ENCODE measurements at regions not wholly inside any gene's neighbourhood (a gene's known extent, or its start where the extent isn't known, plus 50 kb on each side); places are given as distances from the start of the nearest gene placed in this dataset.
A peak's percentile ranks its signal among the peaks of the same experiment; 100 is the strongest.

DNA sequence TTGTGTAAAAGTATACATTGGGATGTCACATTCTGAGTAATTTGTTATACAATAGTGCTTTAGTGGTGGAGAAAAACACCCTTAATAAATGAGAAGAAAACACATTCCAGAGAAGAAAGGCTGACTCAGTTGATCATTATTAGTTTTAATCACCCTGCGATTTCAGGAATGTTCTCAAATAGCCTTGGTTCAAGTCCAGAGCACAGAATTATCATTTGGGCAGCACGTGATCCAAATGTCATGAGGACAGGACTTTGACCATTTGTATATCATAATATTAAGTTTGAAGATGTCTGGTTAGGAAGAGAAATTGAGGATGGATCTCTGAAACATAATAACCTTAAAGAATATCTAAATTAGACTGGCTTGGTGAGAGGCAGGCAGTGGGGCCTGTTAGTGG lies 1434.3 kb upstream of the TENM3 start:
- DNase-seq = no peak

DNA sequence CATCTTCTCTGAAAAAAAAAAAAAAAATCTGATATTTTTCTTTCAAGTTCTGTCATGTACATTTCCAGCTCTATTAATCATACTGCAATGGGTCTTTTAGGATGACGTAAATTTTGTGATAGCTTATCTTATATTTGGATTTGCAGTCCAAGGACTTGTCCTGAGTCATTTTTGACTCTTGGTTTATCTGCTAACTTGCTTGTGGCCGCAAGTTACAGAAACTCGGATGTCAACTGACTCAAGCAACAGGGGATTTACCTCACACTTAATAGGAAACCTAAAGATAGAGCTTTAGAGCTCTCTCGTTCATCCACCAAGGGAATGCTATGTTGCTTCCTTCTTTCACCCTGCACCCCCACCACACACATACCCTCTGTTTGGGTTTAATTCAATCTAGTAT lies 1433.8 kb upstream of the TENM3 start:
- DNase-seq = no peak

GRCh38 chr4:180810581-180810980 lies 1432.6 kb upstream of the TENM3 start:
- no peak for DNase-seq

GRCh38 chr4:180811556-180811955 lies 1431.6 kb upstream of the TENM3 start:
- DNase-seq = no peak

DNA sequence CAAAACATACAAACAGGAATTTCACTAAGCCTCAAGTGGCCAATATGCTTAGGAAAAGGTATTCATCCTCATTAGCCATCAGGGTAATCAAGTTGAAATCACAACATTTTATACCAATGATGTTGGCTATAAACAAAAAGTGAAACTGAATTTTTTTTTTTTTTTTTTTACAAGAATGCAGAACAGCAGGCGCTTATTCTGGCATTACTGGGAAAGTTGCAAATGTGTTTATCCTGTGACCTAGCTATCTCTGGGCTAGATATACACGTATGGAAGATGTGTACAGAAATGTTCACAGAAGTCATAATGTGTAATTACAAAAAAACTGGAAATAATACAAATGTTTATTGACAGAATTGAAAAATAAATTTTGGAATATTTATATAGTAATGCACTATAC lies 1430.4 kb upstream of the TENM3 start:
- no peak for DNase-seq

DNA sequence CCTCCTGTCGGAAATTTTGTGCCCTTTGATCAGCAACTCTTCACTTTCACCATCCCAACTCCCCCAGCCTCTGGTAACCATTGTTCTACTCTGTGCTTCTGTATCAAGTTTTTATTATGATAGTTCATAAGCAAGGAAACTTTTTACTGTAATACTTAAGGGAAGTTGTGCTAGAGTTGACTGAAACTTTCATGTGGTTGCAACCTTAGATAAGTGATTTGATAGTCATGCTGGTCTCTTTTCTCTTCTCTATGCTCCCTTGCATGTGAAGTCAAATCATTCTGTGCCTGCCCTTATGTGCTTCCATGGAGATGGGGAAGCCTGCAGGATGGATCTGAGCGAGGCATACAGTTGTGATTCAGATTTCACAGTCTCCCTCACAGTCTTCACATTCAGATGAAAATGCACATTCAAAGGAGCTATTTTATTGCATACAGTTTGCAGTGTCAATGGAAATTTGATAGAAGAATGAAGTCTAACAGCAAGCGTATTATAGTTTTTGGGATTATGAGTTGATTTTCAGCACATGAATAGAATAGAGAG lies 1428.3 kb upstream of the TENM3 start:
- no peak for DNase-seq

- no peak for DNase-seq
Observed at GRCh38 chr4:180817529-180817928, 1425.7 kb upstream of the TENM3 start.

DNA sequence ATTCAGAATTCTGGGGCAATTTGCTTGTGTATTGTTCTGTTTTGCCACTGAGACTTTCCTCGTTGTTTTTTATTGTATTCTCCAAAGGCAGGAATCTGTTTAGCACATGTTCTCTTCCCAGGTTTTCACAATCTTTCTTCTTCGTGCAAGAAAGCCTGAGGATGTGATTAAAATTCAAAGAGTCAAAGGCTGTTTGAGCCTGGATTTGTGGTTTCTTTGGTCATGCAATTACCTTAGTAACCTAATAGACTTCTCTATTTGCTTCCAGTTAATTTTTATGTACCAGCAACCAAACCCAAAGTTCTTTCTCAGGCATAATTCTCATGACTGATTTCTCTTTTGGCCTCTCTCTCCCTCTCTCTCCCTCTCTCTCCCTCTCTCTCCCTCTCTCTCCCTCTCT lies 1420.1 kb upstream of the TENM3 start:
- DNase-seq = no peak

DNA sequence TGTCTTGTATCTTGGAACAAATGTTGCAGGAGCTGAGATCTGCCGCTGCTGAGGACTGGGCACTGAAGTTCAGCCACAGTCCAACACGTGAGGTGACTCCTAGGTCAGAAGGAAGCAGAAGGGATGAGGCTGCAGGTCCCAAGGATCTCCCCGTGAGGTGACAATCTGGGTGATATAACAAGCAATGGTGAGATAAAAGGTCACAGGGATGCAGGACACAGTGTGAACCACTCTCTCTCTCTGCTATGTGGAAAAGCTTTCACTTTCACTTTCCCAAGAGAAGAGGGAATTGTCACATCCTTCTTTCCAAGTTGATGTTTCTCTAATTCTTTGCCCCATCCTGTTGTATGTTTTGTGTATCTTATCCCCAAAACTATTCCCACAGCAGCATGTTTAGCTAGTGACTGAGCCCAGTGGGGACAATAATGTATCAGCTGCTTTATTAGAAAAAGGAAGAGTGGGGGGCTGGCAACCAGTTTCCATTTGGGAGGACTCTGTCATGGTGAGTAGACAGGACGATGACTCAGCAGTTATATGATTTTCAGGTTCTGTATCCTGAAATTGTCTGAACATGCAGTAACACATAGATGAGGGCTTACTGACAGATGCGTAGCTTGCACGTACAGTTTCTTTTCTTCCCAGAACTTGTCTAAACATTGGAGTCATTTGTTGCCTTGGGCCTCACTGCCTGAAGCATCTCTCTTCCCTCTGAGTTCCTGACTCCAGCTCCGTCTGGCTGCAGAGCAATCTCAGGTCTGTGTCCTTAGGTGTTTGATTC lies 1415.8 kb upstream of the TENM3 start:
- no peak for DNase-seq

GRCh38 chr4:180828455-180829018 lies 1414.7 kb upstream of the TENM3 start:
- peak; percentile 66 for DNase-seq

DNA sequence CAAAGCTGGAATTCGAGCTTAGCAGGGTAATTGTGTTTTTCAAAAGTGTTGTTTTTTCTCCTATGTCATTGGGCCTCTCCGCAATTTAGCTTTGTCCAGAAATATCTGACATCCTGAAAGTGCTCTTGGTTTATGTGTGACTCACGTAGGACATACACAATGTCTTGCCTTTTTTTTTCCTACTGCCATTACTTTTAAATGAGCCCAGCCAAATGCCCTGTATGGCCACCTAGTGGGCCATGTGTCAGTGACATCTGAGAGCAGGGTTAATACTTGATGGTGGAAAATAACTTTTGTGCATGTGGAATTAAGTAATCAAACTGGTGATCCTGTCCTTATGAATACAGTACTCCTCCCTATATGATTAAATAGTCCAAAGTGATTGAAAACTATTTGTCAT lies 1411.1 kb upstream of the TENM3 start:
- DNase-seq = no peak

GRCh38 chr4:180840142-180840541 lies 1403.1 kb upstream of the TENM3 start:
- no peak for DNase-seq

GRCh38 chr4:180850318-180850940 lies 1392.8 kb upstream of the TENM3 start:
- no peak for DNase-seq

DNA sequence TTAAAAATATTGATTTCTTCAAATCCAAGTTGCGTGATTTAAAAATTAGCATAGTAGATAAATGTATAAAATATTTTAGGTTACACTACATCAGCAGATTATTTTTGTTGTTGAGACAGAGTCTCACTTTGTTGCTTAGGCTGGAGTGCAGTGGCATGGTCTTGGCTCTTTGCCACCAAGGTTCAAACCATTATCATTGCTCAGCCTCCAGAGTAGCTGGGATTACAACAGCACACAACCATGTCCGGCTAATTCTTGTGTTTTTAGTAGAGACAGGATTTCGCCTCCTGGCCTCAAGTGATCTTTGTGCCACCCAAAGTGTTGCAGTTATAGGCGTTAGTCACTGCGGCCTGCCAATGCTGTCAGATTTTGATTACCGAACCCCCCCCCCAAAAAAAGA lies 1390.5 kb upstream of the TENM3 start:
- no peak for DNase-seq

DNA sequence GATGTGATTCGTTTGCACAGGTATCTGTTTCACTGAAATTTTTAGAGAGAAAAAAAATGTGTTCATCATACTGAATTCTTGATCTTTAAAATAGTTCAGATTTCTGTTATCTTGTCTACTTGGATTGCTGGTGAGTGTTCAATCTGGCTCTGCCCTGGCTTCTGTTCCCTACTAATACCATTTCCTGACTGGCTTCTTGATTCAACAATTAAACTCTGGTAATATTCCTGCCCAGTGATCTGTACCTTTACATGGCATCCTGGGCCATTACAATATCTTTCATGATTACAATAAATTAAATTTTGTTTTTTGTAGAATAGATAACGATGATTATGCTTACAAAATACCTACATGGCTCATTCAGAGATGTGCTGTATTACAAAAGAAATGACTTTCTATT lies 1388.0 kb upstream of the TENM3 start:
- DNase-seq = no peak

GRCh38 chr4:180860089-180860720 lies 1383.0 kb upstream of the TENM3 start:
- no peak for DNase-seq

- no peak for DNase-seq
Observed at GRCh38 chr4:180861651-180862050, 1381.6 kb upstream of the TENM3 start.

- no peak for DNase-seq
Observed at GRCh38 chr4:180866933-180867643, 1376.1 kb upstream of the TENM3 start.

DNA sequence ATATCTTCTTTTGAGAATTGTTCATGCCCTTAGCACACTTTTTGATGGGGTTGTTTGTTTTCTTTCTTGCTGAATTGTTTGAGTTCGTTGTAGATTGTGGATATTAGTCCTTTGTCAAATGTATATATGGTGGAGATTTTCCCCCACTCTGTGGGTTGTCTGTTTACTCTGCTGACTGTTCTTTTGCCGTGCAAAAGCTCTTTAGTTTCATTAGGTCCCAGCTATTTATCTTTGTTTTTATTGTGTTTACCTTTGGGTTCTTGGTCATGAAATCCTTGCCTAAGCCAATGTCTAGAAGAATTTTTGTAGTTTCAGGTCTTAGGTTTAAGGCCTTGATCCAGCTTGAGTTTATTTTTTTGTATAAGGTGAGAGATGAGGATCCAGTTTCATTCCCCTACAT lies 1372.6 kb upstream of the TENM3 start:
- DNase-seq = no peak

GRCh38 chr4:180898305-180898704 lies 1344.9 kb upstream of the TENM3 start:
- no peak for DNase-seq

- DNase-seq = no peak
Observed at GRCh38 chr4:180900781-180901180, 1342.4 kb upstream of the TENM3 start.

DNA sequence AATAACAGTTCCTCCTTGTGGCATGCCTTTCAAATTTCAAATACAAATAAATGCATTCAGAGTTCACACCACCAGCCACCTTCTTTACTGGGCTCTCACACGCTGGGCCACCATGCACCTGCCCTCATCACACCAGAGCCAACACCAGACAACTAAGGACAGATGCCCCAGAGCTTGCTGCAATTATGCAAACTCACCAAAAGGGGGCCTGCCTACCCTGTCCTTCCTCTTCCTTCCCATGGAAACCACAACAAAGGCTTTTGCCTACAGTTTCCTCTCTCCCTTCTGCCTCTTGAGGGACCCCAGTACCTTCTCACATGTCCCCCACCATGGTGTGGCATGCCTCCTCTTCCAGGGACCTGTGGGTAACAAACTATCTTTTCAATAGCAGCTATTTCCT lies 1333.9 kb upstream of the TENM3 start:
- no peak for DNase-seq

DNA sequence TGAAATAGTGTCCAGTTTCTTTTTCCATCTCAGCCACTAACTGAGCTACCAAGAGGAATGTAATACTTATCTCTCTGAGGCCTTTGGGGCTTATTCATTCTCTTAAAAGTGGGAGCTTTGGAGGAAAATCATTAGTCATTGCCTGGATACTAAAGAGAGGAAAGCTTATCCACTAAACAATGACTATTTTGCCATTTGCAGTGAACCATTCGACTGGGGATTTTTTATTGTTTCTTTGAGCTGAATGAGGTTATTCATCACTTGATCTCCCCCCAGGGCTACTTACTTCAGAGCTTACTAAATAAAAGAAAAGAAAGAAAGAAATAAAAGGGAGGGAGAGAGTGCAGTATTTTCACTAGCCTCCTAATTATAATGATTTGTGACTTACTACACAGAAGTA lies 1329.5 kb upstream of the TENM3 start:
- no peak for DNase-seq
